A673 (cell line): ENCODE measurements at regions not wholly inside any gene's neighbourhood (a gene's known extent, or its start where the extent isn't known, plus 50 kb on each side); places are given as distances from the start of the nearest gene placed in this dataset.

Experiments
- EZH2 ChIP-seq: fragments of 200-600 bp; sonication (generic); IDR thresholded peaks from 2 replicates; pipeline ENCODE4 v1.6.1; 2017; ENCODE audit warnings: borderline replicate concordance, low read depth, mild to moderate bottlenecking, mixed read lengths, antibody characterized with exemption, low read length; ENCODE audit not compliant: poor library complexity, severe bottlenecking
- TF ChIP-seq, protein P1 (sequence below): fragments of 300-800, 200-600 bp; sonication (generic); conservative IDR thresholded peaks from 2 replicates; pipeline ENCODE4 v1.5.1; 2017; ENCODE audit warnings: low read depth, mild to moderate bottlenecking, antibody characterized with exemption, low read length, moderate library complexity, mixed read lengths

DNA sequence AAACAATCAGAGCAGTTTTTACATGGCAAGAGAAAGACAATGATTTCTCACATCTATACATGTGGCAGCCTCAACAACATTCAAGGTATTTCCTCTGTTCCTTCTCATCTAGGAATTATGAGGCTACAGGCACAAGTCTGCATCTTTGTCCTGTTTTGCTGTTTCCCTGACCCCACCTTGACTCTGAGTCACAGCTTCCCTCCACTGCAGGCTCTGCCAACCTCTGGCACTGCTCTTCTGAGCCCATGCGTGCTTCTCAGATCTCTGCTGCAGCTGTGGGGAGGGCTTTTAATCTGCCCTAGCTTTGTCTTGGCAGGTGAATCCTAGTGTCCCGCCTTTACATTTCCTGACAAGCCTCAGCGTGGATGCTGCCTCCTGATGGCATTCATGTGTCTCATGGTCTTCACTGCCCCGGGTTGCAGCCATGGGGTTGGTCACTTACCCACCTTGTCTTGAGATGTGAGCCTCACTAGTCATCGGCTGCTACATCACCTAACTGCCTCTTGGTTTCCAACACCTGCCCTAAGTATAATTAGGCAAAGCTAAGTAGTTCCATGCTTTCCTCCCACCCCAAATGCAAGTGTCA, 578.5 kb downstream of the TBC1D22A start:
- TF ChIP-seq, protein P1, sequence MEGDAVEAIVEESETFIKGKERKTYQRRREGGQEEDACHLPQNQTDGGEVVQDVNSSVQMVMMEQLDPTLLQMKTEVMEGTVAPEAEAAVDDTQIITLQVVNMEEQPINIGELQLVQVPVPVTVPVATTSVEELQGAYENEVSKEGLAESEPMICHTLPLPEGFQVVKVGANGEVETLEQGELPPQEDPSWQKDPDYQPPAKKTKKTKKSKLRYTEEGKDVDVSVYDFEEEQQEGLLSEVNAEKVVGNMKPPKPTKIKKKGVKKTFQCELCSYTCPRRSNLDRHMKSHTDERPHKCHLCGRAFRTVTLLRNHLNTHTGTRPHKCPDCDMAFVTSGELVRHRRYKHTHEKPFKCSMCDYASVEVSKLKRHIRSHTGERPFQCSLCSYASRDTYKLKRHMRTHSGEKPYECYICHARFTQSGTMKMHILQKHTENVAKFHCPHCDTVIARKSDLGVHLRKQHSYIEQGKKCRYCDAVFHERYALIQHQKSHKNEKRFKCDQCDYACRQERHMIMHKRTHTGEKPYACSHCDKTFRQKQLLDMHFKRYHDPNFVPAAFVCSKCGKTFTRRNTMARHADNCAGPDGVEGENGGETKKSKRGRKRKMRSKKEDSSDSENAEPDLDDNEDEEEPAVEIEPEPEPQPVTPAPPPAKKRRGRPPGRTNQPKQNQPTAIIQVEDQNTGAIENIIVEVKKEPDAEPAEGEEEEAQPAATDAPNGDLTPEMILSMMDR: no peak
- TF ChIP-seq EZH2: no peak
